Right ventricle myocardium superior (tissue), 1 donor: ENCODE measurements at regions not wholly inside any gene's neighbourhood (a gene's known extent, or its start where the extent isn't known, plus 50 kb on each side); places are given as distances from the start of the nearest gene placed in this dataset.

Source experiments
- ATAC-seq: fragments of 200-7000 bp; cut with Tn5 transposase; one replicate; pipeline ENCODE4 v1.9.1; 2020; ENCODE audit warnings: mild to moderate bottlenecking; ENCODE audit not compliant: poor library complexity
- DNase-seq: peaks from one replicate; pipeline ENCODE4 v3.0.0-alpha.2; 2020
- intact Hi-C: fragments of 100-400 bp; cut with DNase I; formaldehyde crosslinking; loops from one replicate; pipeline ENCODE4 v1.11.2; 2022
- donor health status: DM: no; HTN: yes; CAD: no; lungs with severe emphysema.

DNA sequence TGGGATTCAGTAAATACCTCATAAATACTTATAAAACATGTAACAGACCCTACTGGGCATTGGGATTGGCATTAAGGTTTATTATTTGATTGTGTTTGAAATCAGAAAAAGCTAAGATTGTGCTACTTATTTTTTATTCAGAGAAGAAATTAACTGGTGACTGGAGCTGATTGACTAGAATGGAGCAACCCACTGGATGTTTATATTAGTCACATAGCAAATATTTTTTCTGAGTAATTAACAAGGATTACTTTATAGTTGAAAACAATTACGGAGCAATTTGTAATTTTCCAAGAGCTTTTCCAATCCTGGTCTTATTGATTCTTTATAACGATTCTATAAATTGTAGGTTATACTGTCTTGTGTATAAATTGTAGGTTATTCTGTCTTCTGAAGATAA is 208.7 kb downstream of the HLX start:
- intact Hi-C loops: no loop called here

DNA sequence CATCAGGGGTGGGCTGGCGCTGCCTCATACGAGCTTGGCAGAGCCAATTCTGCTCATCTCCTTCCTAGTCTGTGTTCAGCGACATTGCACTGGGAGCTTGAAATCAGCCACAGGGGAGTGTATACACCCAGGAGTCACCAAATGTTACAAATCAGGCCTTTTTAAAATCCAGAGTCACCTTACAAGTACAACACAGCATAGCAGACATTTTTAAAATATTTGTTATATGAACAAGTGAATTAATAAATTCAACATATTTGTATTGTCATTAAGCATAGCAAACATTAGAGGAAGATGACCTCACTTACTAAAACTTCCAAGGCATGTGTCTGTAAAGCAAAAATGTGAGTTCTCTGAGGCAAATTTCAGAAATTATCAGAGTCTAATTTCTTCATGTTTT is 210.0 kb downstream of the HLX start:
- no peak for ATAC-seq
- intact Hi-C loops: no loop called here
- no peak for DNase-seq

More for the DNA sequence above, 208.7 kb downstream of the HLX start:
- ATAC-seq: no peak
- no peak for DNase-seq

DNA sequence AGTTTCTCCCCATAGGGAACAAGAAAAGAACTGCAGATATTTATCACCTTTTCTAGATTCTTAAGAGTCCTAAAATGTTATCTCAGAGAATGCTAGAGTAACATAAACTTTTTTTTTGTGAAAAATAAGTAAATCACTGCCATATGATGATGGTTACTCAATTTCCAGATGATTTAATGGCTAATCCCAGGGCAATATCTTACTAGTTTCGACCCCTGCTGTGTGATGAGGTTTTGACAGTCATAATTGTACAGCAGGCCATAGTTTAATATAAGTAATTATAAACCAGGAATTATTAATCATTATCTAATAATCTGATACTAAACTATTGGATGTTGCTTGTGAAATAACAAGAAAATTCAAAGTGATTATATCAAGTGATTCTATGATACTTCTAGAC is 210.6 kb downstream of the HLX start:
- intact Hi-C loops: no loop called here
- no peak for ATAC-seq
- DNase-seq: no peak

GRCh38 chr1:221093903-221094791 is 214.9 kb downstream of the HLX start:
- DNase-seq: no peak
- intact Hi-C loops: no loop called here
- ATAC-seq: no peak

DNA sequence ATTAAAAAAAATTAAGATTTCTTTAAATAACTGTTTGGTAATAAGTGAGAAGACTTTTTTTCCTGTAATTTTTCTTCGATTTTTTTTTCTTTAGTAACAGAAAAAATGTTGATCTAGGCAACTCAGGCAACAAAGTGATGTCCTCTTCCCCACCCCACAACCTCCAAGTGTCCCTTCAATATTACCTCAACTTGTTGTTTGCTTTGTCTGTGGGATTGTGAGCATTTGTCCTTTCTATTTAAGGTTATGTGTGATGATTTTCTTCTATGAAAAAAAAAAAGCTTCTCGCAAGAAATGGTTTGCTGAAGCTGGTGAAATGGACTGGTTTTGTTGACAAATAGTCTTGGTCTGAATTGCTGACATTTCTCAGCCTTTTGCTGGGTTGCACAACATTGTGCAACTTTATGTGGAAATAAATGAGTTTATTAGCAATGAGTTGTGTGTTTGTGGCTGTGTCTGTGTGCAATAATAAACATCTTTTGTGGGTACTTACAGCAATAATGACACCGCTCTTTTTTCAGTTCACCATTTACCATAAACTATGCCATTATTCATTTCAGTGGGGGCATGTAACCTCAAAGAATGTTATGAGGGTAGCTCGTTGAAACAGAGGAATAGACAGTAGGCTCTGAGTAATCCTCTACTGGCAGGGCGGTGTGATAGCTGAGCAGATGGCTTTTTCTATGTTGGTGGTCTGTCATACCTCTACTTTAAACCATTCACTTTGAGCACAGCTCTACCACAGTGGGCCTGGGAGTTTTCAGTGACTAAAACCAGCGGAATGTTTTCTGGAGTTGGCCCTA is 218.4 kb downstream of the HLX start:
- ATAC-seq (peak; percentile 60), DNase-seq (no peak)
- intact Hi-C loops: no loop called here

DNA sequence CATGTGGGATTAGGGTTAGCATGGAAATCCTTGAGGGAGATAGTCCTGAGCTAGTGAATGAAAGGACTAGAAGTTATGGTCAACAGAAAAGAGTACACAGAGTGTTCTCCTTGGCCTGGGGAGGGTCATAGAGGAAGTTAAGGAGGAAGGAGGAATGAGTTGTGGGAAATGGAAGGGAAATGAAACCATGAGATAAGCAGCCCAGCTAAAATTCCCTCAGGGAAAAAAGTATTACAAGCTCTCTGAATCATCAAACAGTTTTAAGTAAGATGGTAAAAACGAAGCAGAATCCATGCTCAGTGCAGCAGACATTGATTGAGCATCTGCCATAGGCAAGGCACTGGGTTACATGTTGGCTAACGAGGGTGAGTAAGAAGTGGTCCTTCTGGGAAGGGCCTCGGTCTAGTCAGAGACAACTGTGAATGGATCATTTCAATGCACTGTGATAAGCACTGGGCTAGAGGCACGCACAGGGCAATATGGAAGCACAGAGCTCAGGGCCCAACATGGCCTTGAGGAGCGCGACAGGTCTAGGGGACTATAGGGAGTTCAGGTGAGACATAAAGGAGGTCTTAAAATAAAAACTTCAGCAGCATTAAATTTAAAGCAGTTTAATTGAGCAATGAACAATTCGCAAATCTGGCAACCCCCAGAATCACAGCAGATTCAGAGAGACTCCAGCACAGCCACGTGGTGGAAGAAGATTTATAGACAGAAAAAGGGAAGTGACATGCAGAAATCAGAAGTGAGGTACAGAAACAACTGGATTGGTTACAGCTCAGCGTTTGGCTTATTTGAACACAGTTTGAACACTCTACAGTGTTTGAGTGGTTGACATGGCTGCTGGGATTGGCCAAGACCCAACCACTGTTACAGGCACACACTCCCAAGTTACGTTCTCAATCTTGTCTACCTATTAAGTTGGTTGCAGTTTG is 219.5 kb downstream of the HLX start:
- intact Hi-C loops: no loop called here
- DNase-seq (no peak), ATAC-seq (peak; percentile 72)

- intact Hi-C loops: no loop called here
- DNase-seq: peak; percentile 24
- ATAC-seq: no peak
Measured at GRCh38 chr1:221099747-221100595, 220.7 kb downstream of the HLX start.

- DNase-seq (no peak), ATAC-seq (peak; percentile 62)
- intact Hi-C loops: no loop called here
Measured at GRCh38 chr1:221100611-221101010, 221.4 kb downstream of the HLX start.

- DNase-seq: no peak
- intact Hi-C loops: no loop called here
- no peak for ATAC-seq
Measured at GRCh38 chr1:221101807-221102605, 222.8 kb downstream of the HLX start.

GRCh38 chr1:221104596-221104995 is 225.4 kb downstream of the HLX start:
- intact Hi-C loops: no loop called here
- ATAC-seq: no peak
- no peak for DNase-seq

- ATAC-seq (no peak), DNase-seq (no peak)
- intact Hi-C loops: no loop called here
Measured at GRCh38 chr1:221105578-221105977, 226.3 kb downstream of the HLX start.

GRCh38 chr1:221106616-221107015 is 227.4 kb downstream of the HLX start:
- intact Hi-C loops: no loop called here
- no peak for ATAC-seq
- DNase-seq: no peak

GRCh38 chr1:221109930-221110329 is 230.7 kb downstream of the HLX start:
- intact Hi-C loops: no loop called here

DNA sequence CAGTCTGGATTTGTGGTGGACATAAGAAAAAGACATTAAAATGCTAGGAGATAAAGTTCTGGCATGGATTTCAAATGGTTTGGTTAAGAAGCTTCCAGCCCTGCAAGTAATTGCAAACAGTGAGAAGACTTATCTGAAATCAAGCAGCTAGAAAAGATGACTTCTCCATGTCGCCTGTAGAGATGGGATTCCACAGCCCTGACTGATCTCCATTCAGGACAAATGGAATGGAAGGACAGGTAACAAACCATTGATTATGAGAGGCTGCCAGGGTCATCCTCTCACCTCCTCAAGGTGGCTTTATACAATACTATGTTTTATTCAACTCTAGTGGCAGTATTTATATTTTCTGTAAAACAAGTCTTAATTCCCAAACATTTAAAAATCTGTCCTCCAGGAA is 237.9 kb downstream of the HLX start:
- intact Hi-C loops: no loop called here
- DNase-seq (no peak), ATAC-seq (peak; percentile 7)

More at GRCh38 chr1:221109930-221110329, 230.7 kb downstream of the HLX start:
- DNase-seq (no peak), ATAC-seq (no peak)

GRCh38 chr1:221117548-221117951 is 238.3 kb downstream of the HLX start:
- ATAC-seq: peak; percentile 89
- DNase-seq: peak; percentile 50
- intact Hi-C loops: no loop called here

DNA sequence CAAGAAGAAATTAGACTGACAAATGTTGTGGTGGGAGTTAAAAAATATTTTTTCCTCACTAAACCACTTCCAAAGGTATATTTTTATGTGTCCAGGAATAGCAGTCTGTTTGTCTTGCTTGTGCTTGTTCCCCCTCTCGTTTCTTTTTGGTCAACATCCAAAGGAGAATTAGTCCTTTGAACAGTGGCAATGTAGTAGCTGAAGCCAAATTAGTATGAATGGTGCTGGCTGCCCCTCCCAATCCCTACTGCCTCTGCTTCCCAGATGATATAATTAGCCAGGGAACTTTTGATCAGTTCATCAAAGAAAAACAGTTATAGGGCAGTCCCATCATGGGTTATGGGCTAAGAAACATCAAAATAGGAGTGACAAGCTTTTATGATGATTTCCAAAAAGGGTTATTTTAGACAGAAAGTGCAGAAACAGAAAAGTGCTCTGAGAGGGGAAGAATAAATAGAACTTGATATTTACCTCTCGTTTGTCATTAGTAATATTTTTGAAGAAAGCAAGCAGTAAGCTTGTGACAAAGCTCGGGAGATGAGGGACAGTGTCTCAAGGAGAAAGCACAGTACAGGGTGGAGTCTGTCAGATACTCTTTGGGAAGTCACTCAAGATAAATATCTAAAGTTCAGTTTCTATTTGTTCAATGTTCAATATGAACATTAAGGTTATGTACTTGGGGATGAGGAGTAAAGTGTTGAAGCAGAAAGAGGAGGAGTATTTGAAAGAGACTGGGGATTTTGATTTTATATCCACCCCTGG is 239.1 kb downstream of the HLX start:
- no peak for DNase-seq
- ATAC-seq: peak; percentile 83
- intact Hi-C loops: no loop called here

DNA sequence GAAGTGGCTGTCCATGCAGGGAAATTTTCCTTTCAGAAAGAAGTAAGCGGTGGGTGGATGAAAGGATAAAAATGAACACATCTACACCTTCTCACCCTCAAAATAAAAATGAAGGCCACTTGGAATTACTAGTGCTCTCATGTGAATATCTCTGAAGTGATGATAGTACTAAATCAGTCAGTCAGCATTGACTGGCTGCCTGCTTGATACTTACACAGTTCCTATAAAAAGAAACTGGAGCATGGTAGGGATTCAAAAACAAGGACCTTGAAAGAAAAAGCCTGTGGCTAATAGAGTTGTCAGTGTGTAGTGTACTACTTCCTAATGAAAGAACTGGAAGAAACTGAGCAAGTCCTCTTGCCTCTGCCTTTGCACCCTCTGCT is 239.7 kb downstream of the HLX start:
- intact Hi-C loops: no loop called here
- ATAC-seq (peak; percentile 83), DNase-seq (no peak)
